ENCODE measurements at regions not wholly inside any gene's neighbourhood (a gene's known extent, or its start where the extent isn't known, plus 50 kb on each side); places are given as distances from the start of the nearest gene placed in this dataset.

GRCh38 chr11:105333153-105333552, 193.6 kb upstream of the CARD18 start:
- no peak for TF ChIP-seq SIN3A (IDR thresholded peaks at IDR 0.05; ENCODE audit: borderline replicate concordance, insufficient read depth, low read length)
- no peak for TF ChIP-seq POLR2AphosphoS5 (IDR thresholded peaks at IDR 0.05; ENCODE audit: low read depth, low read length)
- no peak for TF ChIP-seq REST (IDR thresholded peaks at IDR 0.05; ENCODE audit: insufficient read depth in 1 of 2, low read depth in 2 of 2, low read length in 2 of 2)
- no peak for TF ChIP-seq FOXP2 (optimal IDR thresholded peaks at IDR 0.05; ENCODE audit: borderline replicate concordance, extremely low read depth, extremely low read length, insufficient read depth)
- no peak for TF ChIP-seq TAF1 (IDR thresholded peaks at IDR 0.05; ENCODE audit: borderline replicate concordance, insufficient read depth, low read length)

GRCh38 chr11:105332171-105332570, 192.6 kb upstream of the CARD18 start:
- TF ChIP-seq FOXP2 (optimal IDR thresholded peaks at IDR 0.05; ENCODE audit: borderline replicate concordance, extremely low read depth, extremely low read length, insufficient read depth) (no peak), TAF1 (IDR thresholded peaks at IDR 0.05; ENCODE audit: borderline replicate concordance, insufficient read depth, low read length) (no peak), REST (IDR thresholded peaks at IDR 0.05; ENCODE audit: insufficient read depth in 1 of 2, low read depth in 2 of 2, low read length in 2 of 2) (no peak), POLR2AphosphoS5 (IDR thresholded peaks at IDR 0.05; ENCODE audit: low read depth, low read length) (no peak), SIN3A (IDR thresholded peaks at IDR 0.05; ENCODE audit: borderline replicate concordance, insufficient read depth, low read length) (no peak)

GRCh38 chr11:105328061-105328460, 188.5 kb upstream of the CARD18 start:
- TF ChIP-seq TAF1 (IDR thresholded peaks at IDR 0.05; ENCODE audit: borderline replicate concordance, insufficient read depth, low read length) (no peak), SIN3A (IDR thresholded peaks at IDR 0.05; ENCODE audit: borderline replicate concordance, insufficient read depth, low read length) (no peak), POLR2AphosphoS5 (IDR thresholded peaks at IDR 0.05; ENCODE audit: low read depth, low read length) (no peak), FOXP2 (optimal IDR thresholded peaks at IDR 0.05; ENCODE audit: borderline replicate concordance, extremely low read depth, extremely low read length, insufficient read depth) (no peak), REST (IDR thresholded peaks at IDR 0.05; ENCODE audit: insufficient read depth in 1 of 2, low read depth in 2 of 2, low read length in 2 of 2) (no peak)

GRCh38 chr11:105324156-105324555, 184.6 kb upstream of the CARD18 start:
- TF ChIP-seq SIN3A (IDR thresholded peaks at IDR 0.05; ENCODE audit: borderline replicate concordance, insufficient read depth, low read length), result no peak

- TF ChIP-seq POLR2AphosphoS5 (IDR thresholded peaks at IDR 0.05; ENCODE audit: low read depth, low read length) (no peak), FOXP2 (optimal IDR thresholded peaks at IDR 0.05; ENCODE audit: borderline replicate concordance, extremely low read depth, extremely low read length, insufficient read depth) (no peak), TAF1 (IDR thresholded peaks at IDR 0.05; ENCODE audit: borderline replicate concordance, insufficient read depth, low read length) (no peak), SIN3A (IDR thresholded peaks at IDR 0.05; ENCODE audit: borderline replicate concordance, insufficient read depth, low read length) (no peak), REST (IDR thresholded peaks at IDR 0.05; ENCODE audit: insufficient read depth in 1 of 2, low read depth in 2 of 2, low read length in 2 of 2) (no peak)
These were observed 182.1 kb upstream of the CARD18 start for GRCh38 chr11:105321696-105322095.

Measured in PFSK-1 (cell line).